GM12878 (cell line): ENCODE measurements at regions not wholly inside any gene's neighbourhood (a gene's known extent, or its start where the extent isn't known, plus 50 kb on each side); places are given as distances from the start of the nearest gene placed in this dataset.

Experiments
- ASH2L ChIP-seq: fragments of 300-600, 200-600 bp; sonication (generic); IDR thresholded peaks from 2 replicates; pipeline ENCODE4 v1.6.1; 2017; ENCODE audit warnings: low read depth, mild to moderate bottlenecking, borderline replicate concordance
- BACH1 ChIP-seq: fragments of 450-650 bp; IDR thresholded peaks from 2 replicates; pipeline ENCODE4 v1.6.1; 2017; ENCODE audit warnings: mild to moderate bottlenecking, borderline replicate concordance
- CHD2 ChIP-seq: IDR thresholded peaks from 2 replicates; pipeline ENCODE4 v1.6.1; 2011; ENCODE audit warnings: low read depth, low read length, improper control_type of control experiment, borderline replicate concordance
- FOS ChIP-seq: IDR thresholded peaks from 3 replicates; pipeline ENCODE4 v1.6.1; 2011; ENCODE audit warnings: borderline replicate concordance; ENCODE audit not compliant: insufficient read length; ENCODE audit errors: extremely low read depth
- NFIC ChIP-seq: IDR thresholded peaks from 2 replicates; pipeline ENCODE4 v1.6.1; 2012; ENCODE audit warnings: low read depth, mild to moderate bottlenecking, inconsistent platforms, low read length, moderate library complexity
- SP1 ChIP-seq: IDR thresholded peaks from one replicate; pipeline ENCODE4 v1.6.1; 2011; ENCODE audit warnings: low read depth, low read length
- SPI1 ChIP-seq: IDR thresholded peaks from 2 replicates; pipeline ENCODE4 v1.6.1; 2011; ENCODE audit warnings: low read depth, mild to moderate bottlenecking, low read length, moderate library complexity, borderline replicate concordance; ENCODE audit not compliant: insufficient read depth
- ZNF622 ChIP-seq: fragments of 450-650 bp; IDR thresholded peaks from 2 replicates; pipeline ENCODE4 v1.6.1; 2017; ENCODE audit warnings: mild to moderate bottlenecking, inconsistent platforms
- TF ChIP-seq, protein P1 (sequence below): IDR thresholded peaks from 2 replicates; pipeline ENCODE4 v1.6.1; 2012; ENCODE audit warnings: improper control_type of control experiment, low read depth, low read length; ENCODE audit not compliant: insufficient replicate concordance
- TF ChIP-seq, protein P2 (sequence below): IDR thresholded peaks from 2 replicates; pipeline ENCODE4 v1.6.1; 2012; ENCODE audit warnings: low read depth, low read length, improper control_type of control experiment
- TF ChIP-seq, protein P3 (sequence below): IDR thresholded peaks from 2 replicates; pipeline ENCODE4 v1.6.1; 2012; ENCODE audit warnings: low read length, inconsistent platforms

DNA sequence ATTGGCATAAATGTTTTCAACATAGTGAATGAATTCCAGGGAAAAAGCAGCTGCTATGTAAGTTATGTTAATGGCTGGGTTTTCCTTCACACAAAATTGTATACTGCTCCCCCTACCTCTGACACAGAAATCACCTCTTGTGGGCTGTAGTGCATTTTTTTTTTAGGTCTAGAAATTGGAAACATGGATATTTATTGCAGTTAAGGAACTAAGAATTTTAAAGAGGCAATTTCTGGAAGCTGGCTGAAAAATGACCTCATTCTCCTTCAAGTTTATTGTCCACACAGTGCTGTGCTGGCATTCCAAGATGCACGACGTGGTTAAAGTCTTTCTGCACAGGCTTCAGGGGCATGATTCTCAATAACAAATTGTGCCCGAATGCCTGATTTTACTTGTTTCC is 1424.2 kb downstream of the MRPL39 start (continued):
- TF ChIP-seq, protein P1, sequence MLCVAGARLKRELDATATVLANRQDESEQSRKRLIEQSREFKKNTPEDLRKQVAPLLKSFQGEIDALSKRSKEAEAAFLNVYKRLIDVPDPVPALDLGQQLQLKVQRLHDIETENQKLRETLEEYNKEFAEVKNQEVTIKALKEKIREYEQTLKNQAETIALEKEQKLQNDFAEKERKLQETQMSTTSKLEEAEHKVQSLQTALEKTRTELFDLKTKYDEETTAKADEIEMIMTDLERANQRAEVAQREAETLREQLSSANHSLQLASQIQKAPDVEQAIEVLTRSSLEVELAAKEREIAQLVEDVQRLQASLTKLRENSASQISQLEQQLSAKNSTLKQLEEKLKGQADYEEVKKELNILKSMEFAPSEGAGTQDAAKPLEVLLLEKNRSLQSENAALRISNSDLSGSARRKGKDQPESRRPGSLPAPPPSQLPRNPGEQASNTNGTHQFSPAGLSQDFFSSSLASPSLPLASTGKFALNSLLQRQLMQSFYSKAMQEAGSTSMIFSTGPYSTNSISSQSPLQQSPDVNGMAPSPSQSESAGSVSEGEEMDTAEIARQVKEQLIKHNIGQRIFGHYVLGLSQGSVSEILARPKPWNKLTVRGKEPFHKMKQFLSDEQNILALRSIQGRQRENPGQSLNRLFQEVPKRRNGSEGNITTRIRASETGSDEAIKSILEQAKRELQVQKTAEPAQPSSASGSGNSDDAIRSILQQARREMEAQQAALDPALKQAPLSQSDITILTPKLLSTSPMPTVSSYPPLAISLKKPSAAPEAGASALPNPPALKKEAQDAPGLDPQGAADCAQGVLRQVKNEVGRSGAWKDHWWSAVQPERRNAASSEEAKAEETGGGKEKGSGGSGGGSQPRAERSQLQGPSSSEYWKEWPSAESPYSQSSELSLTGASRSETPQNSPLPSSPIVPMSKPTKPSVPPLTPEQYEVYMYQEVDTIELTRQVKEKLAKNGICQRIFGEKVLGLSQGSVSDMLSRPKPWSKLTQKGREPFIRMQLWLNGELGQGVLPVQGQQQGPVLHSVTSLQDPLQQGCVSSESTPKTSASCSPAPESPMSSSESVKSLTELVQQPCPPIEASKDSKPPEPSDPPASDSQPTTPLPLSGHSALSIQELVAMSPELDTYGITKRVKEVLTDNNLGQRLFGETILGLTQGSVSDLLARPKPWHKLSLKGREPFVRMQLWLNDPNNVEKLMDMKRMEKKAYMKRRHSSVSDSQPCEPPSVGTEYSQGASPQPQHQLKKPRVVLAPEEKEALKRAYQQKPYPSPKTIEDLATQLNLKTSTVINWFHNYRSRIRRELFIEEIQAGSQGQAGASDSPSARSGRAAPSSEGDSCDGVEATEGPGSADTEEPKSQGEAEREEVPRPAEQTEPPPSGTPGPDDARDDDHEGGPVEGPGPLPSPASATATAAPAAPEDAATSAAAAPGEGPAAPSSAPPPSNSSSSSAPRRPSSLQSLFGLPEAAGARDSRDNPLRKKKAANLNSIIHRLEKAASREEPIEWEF = no peak
- TF ChIP-seq NFIC (no peak), SP1 (no peak), CHD2 (no peak), SPI1 (no peak), BACH1 (no peak), ZNF622 (no peak), ASH2L (no peak), FOS (no peak)
- TF ChIP-seq, protein P2, sequence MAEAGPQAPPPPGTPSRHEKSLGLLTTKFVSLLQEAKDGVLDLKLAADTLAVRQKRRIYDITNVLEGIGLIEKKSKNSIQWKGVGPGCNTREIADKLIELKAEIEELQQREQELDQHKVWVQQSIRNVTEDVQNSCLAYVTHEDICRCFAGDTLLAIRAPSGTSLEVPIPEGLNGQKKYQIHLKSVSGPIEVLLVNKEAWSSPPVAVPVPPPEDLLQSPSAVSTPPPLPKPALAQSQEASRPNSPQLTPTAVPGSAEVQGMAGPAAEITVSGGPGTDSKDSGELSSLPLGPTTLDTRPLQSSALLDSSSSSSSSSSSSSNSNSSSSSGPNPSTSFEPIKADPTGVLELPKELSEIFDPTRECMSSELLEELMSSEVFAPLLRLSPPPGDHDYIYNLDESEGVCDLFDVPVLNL = no peak
- TF ChIP-seq, protein P3, sequence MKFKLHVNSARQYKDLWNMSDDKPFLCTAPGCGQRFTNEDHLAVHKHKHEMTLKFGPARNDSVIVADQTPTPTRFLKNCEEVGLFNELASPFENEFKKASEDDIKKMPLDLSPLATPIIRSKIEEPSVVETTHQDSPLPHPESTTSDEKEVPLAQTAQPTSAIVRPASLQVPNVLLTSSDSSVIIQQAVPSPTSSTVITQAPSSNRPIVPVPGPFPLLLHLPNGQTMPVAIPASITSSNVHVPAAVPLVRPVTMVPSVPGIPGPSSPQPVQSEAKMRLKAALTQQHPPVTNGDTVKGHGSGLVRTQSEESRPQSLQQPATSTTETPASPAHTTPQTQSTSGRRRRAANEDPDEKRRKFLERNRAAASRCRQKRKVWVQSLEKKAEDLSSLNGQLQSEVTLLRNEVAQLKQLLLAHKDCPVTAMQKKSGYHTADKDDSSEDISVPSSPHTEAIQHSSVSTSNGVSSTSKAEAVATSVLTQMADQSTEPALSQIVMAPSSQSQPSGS = no peak
